ENCODE measurements at regions not wholly inside any gene's neighbourhood (a gene's known extent, or its start where the extent isn't known, plus 50 kb on each side); places are given as distances from the start of the nearest gene placed in this dataset.

- H3K4me3 ChIP-seq = no peak overlapping the region
- H3K4me1 ChIP-seq = no peaks in the 10 kb centered on the region
- 98% methylated on average over 3 of the region's 3 CpGs for WGBS
- H3K27me3 ChIP-seq = no peaks in the 10 kb centered on the region
- no peak for DNase-seq (ENCODE audit: extremely low spot score)
- intact Hi-C loops (cut with DNase I) = no loop called here
- TF ChIP-seq EP300 (IDR thresholded peaks at IDR 0.05) = no peak
- no peak for TF ChIP-seq POLR2AphosphoS5 (IDR thresholded peaks at IDR 0.05)
- TF ChIP-seq POLR2A (IDR thresholded peaks at IDR 0.05; ENCODE audit: low read depth) = no peak
- no peak for TF ChIP-seq CTCF (IDR thresholded peaks at IDR 0.05)
- H3K9me3 ChIP-seq = no peaks in the 10 kb centered on the region
- no peak overlapping the region for H3K27ac ChIP-seq (replicated peaks in 1 of 4)
- no peaks in the 10 kb centered on the region for H3K36me3 ChIP-seq
Measured at GRCh38 chr10:29032169-29032568, 256.7 kb upstream of the LYZL1 start.

GRCh38 chr10:29033311-29033940, 255.4 kb upstream of the LYZL1 start:
- intact Hi-C loops (cut with DNase I) = no loop called here
- Histone ChIP-seq H3K4me3 (no peak overlapping the region), H3K36me3 (no peaks in the 10 kb centered on the region), H3K9me3 (no peaks in the 10 kb centered on the region), H3K4me1 (no peaks in the 10 kb centered on the region), H3K27ac (replicated peaks in 1 of 4) (no peak overlapping the region), H3K27me3 (no peaks in the 10 kb centered on the region)
- 84% methylated on average over 6 of the region's 6 CpGs for WGBS
- TF ChIP-seq POLR2A (IDR thresholded peaks at IDR 0.05; ENCODE audit: low read depth) = no peak
- no peak for TF ChIP-seq CTCF (IDR thresholded peaks at IDR 0.05)
- TF ChIP-seq EP300 (IDR thresholded peaks at IDR 0.05) = no peak
- no peak for TF ChIP-seq POLR2AphosphoS5 (IDR thresholded peaks at IDR 0.05)
- DNase-seq (ENCODE audit: extremely low spot score) = no peak

DNA sequence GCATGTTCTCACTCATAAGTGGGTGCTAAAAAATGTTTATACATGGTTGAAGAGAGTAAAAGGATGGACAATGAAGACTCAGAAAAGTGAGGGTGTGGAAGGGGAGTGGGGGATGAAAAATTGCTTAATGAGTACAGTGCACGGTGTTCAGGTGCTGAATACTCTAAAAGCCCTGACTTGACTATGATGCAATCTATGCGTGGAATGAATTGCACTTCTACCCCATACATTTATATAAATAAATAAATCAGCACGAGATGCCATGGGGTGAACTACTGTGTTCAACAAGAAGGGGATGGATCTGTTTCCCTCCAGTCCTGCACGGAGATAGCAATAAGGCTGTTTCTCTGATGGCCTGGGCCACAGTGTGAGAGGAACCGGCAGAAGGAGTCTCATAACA, 254.3 kb upstream of the LYZL1 start:
- intact Hi-C loops (cut with DNase I) = no loop called here
- 53% methylated on average over 5 of the region's 5 CpGs for WGBS
- H3K36me3 ChIP-seq = no peaks in the 10 kb centered on the region
- DNase-seq (ENCODE audit: extremely low spot score) = no peak
- H3K27ac ChIP-seq (replicated peaks in 1 of 4) = no peak overlapping the region
- H3K4me1 ChIP-seq = peaks cover 0 to 1% (median under 1%) of the 10 kb centered on the region in 4 donors
- H3K9me3 ChIP-seq = no peaks in the 10 kb centered on the region
- TF ChIP-seq EP300 (IDR thresholded peaks at IDR 0.05) (no peak), POLR2A (IDR thresholded peaks at IDR 0.05; ENCODE audit: low read depth) (no peak), POLR2AphosphoS5 (IDR thresholded peaks at IDR 0.05) (no peak), CTCF (IDR thresholded peaks at IDR 0.05) (no peak)
- no peaks in the 10 kb centered on the region for H3K27me3 ChIP-seq
- H3K4me3 ChIP-seq = no peak overlapping the region

DNA sequence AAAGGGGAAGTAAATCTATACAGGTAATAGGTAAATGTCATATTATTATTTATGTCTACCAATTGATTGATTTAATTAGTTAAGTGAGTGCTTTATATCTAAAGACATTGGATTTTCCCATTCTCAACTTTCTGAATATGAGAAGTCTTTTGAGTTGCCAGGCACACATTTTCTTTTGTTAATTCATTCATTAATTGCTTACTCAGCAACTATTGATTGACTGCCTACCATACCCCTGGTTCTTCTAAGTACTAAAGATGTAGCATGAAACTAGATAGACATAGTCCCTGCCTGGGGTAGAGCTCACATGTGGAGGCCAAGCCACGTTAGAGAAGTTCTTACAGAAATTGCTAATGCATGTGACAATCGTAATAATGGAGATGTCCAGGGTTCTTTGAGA, 253.1 kb upstream of the LYZL1 start:
- intact Hi-C loops (cut with DNase I) = no loop called here
- TF ChIP-seq EP300 (IDR thresholded peaks at IDR 0.05) (no peak), POLR2A (IDR thresholded peaks at IDR 0.05; ENCODE audit: low read depth) (no peak)
- no peaks in the 10 kb centered on the region for H3K36me3 ChIP-seq
- peaks cover 0 to 11% (median 5%) of the 10 kb centered on the region in 4 donors for H3K4me1 ChIP-seq
- DNase-seq (ENCODE audit: extremely low spot score) = peak; percentile 45
- no peak overlapping the region for H3K27ac ChIP-seq (replicated peaks in 1 of 4)
- 82% methylated on average over 2 of the region's 2 CpGs for WGBS
- no peaks in the 10 kb centered on the region for H3K9me3 ChIP-seq
- H3K27me3 ChIP-seq = no peaks in the 10 kb centered on the region
- H3K4me3 ChIP-seq = no peak overlapping the region

DNA sequence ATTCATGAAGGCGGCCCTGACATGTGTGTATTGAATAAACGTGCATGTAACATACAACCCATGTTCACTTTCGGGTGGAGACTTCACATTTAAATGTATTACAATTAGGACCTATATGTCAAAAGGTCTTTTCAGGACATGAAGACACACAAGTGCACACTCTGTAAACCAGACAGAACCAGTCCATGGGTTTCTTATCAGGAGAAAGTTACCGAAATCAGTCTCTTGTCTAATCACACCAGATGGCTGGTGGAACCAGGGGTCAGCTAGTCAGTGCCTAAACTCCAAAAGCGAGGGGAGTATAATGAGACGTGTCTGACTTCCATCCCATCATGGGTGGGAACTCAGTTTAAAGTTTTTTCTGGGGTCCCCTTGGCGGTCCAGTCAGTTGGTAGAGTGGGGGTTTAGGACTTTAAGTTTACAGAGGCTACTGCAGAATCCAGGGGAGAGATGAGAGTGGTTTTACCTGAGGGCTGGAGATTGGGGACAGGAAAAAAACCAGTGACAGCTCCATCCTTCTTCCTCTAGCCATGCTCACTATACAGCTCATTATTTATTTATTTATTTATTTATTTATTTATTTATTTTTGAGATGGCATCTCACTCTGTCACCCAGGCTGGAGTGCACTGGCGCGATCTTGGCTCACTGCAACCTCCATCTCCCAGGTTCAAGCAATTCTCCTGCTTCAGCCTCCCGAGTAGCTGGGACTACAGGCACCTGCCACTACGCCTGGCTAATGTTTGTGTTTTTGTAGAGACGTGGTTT, 251.3 kb upstream of the LYZL1 start:
- Histone ChIP-seq H3K27me3 (peaks cover 0 to 7% (median 0%) of the 10 kb centered on the region in 4 donors), H3K4me1 (peaks cover 0 to 11% (median 5%) of the 10 kb centered on the region in 4 donors), H3K36me3 (no peaks in the 10 kb centered on the region), H3K27ac (replicated peaks in 1 of 4) (no peak overlapping the region), H3K9me3 (no peaks in the 10 kb centered on the region), H3K4me3 (no peak overlapping the region)
- peak; percentile 87 for DNase-seq (ENCODE audit: extremely low spot score)
- TF ChIP-seq POLR2AphosphoS5 (IDR thresholded peaks at IDR 0.05) (no peak), EP300 (IDR thresholded peaks at IDR 0.05) (no peak), CTCF (IDR thresholded peaks at IDR 0.05) (no peak), POLR2A (IDR thresholded peaks at IDR 0.05; ENCODE audit: low read depth) (no peak)
- intact Hi-C loops (cut with DNase I) = no loop called here
- WGBS = 96% methylated on average over 12 of the region's 12 CpGs
